ENCODE measurements at regions not wholly inside any gene's neighbourhood (a gene's known extent, or its start where the extent isn't known, plus 50 kb on each side); places are given as distances from the start of the nearest gene placed in this dataset.

DNA sequence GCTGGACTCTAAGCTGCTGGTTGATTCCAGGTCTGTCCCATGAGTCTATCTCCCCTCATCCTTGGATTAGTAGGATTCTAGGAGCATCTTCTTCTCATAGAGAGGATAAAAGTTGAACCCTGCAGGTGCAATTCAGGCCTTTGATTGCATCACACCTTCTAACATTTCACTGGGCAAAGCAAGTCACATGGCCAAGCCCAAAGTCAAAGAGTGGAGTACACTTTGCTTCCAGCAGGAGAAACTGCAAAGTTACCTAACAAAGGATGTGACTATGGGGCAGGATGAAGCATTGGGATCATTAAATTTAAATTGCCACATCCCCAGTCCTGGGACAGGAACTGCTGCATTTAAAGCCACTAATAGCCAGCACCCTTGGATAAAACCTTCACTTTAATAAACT, 51.0 kb upstream of the EGFLAM start:
- Mint-ChIP-seq H3K27ac (no peak overlapping the region), H3K27me3 (peaks cover 23% of the 10 kb centered on the region), H3K9me3 (no peaks in the 10 kb centered on the region), H3K4me3 (no peak overlapping the region), H3K4me1 (ENCODE audit: low read depth) (no peaks in the 10 kb centered on the region), H3K36me3 (ENCODE audit: low read depth) (no peaks in the 10 kb centered on the region)
- H3K36me3 ChIP-seq (ENCODE audit: insufficient read depth, low read length) = no peaks in the 10 kb centered on the region
- H3K27me3 ChIP-seq (ENCODE audit: control insufficient read depth in 1 of 2, insufficient read depth in 2 of 2, low read length in 2 of 2) = no peaks in the 10 kb centered on the region
- ATAC-seq (ENCODE audit: poor library complexity) (no peak), DNase-seq (no peak)
- H3K9me3 ChIP-seq (ENCODE audit: control insufficient read depth in 1 of 2, insufficient read depth in 1 of 2, low read length in 2 of 2) = no peaks in the 10 kb centered on the region
- H3K27ac ChIP-seq (ENCODE audit: low read depth in 1 of 2, low read length in 2 of 2) = no peak overlapping the region
- POLR2A ChIA-PET = no interaction called here
- H3K4me1 ChIP-seq (ENCODE audit: insufficient read depth, low read length) = no peaks in the 10 kb centered on the region
- no peak overlapping the region for H3K4me3 ChIP-seq (ENCODE audit: low read length)
- TF ChIP-seq, protein P1, sequence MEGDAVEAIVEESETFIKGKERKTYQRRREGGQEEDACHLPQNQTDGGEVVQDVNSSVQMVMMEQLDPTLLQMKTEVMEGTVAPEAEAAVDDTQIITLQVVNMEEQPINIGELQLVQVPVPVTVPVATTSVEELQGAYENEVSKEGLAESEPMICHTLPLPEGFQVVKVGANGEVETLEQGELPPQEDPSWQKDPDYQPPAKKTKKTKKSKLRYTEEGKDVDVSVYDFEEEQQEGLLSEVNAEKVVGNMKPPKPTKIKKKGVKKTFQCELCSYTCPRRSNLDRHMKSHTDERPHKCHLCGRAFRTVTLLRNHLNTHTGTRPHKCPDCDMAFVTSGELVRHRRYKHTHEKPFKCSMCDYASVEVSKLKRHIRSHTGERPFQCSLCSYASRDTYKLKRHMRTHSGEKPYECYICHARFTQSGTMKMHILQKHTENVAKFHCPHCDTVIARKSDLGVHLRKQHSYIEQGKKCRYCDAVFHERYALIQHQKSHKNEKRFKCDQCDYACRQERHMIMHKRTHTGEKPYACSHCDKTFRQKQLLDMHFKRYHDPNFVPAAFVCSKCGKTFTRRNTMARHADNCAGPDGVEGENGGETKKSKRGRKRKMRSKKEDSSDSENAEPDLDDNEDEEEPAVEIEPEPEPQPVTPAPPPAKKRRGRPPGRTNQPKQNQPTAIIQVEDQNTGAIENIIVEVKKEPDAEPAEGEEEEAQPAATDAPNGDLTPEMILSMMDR (IDR thresholded peaks at IDR 0.05) = no peak
- intact Hi-C loops (cut with DNase I, micrococcal nuclease) = no loop called here
- CTCF ChIA-PET = no interaction called here

DNA sequence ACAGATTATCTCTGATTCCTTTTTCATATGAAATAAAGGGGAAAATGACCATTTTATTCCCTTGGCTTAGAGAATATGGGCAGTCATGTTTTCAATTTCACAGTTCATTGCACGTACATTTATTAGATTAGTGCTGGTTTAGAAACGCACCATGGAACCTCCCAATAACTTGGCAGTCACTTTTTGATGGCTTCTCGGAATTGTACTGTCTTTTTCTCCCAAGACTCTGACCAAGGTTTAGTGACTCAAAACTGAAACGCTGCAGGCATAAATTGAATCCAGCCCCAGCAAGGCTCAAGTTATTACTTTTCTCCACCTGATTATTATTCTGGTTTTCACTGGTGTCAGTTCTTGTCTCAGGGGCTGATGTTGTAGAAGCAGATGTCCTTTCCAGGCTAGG, 55.6 kb upstream of the EGFLAM start:
- peaks cover 24% of the 10 kb centered on the region for H3K27me3 Mint-ChIP-seq
- no peak overlapping the region for H3K27ac Mint-ChIP-seq
- intact Hi-C loops (cut with DNase I, micrococcal nuclease) = no loop called here
- H3K27me3 ChIP-seq (ENCODE audit: control insufficient read depth in 1 of 2, insufficient read depth in 2 of 2, low read length in 2 of 2) = no peaks in the 10 kb centered on the region
- H3K4me1 Mint-ChIP-seq (ENCODE audit: low read depth) = no peaks in the 10 kb centered on the region
- H3K9me3 ChIP-seq (ENCODE audit: control insufficient read depth in 1 of 2, insufficient read depth in 1 of 2, low read length in 2 of 2) = no peaks in the 10 kb centered on the region
- H3K36me3 Mint-ChIP-seq (ENCODE audit: low read depth) = no peaks in the 10 kb centered on the region
- H3K27ac ChIP-seq (ENCODE audit: low read depth in 1 of 2, low read length in 2 of 2) = no peak overlapping the region
- no peaks in the 10 kb centered on the region for H3K4me1 ChIP-seq (ENCODE audit: insufficient read depth, low read length)
- DNase-seq = no peak
- no peaks in the 10 kb centered on the region for H3K9me3 Mint-ChIP-seq
- H3K4me3 ChIP-seq (ENCODE audit: low read length) = no peak overlapping the region
- no peak for ATAC-seq (ENCODE audit: poor library complexity)
- no peak overlapping the region for H3K4me3 Mint-ChIP-seq
- no peaks in the 10 kb centered on the region for H3K36me3 ChIP-seq (ENCODE audit: insufficient read depth, low read length)
- TF ChIP-seq, protein P1 (IDR thresholded peaks at IDR 0.05) = no peak
- ChIA-PET CTCF (no interaction called here), POLR2A (no interaction called here)

DNA sequence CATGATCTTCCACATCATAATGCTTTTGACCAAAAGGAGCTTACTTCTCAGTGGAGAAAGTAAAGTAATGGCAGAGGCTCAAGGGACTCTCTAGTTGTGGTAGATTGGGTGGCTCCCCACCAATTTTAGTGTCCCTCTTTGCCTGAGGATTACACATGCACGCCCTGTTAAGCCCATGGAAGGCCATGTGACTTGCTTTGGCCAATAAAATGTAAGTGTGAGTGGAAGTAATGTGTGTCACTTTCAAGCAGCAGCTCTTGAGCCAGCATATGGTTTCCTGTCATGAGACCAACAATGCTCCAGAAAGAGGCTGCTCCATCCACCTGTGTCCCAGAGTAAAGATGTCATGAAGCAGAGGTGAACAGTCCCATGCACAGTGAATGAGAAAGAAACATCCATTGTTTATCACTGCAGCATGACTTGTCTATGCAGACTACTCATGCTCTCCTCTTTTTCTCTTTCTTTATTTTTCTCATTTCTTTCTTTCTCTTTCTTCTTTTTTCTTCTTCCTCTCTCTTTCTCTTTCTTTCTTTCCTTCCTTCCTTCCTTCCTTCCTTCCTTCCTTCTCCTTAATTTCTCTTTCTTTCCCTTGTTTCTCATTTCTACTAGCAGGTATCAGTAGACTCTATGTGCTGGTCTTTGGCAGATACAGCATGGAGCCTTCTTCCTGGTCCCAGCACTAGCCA, 57.3 kb upstream of the EGFLAM start:
- ChIA-PET POLR2A (no interaction called here), CTCF (no interaction called here)
- Histone ChIP-seq H3K9me3 (ENCODE audit: control insufficient read depth in 1 of 2, insufficient read depth in 1 of 2, low read length in 2 of 2) (no peaks in the 10 kb centered on the region), H3K4me3 (ENCODE audit: low read length) (no peak overlapping the region), H3K36me3 (ENCODE audit: insufficient read depth, low read length) (no peaks in the 10 kb centered on the region), H3K4me1 (ENCODE audit: insufficient read depth, low read length) (no peaks in the 10 kb centered on the region), H3K27me3 (ENCODE audit: control insufficient read depth in 1 of 2, insufficient read depth in 2 of 2, low read length in 2 of 2) (no peaks in the 10 kb centered on the region), H3K27ac (ENCODE audit: low read depth in 1 of 2, low read length in 2 of 2) (no peak overlapping the region)
- Mint-ChIP-seq H3K27ac (no peak overlapping the region), H3K9me3 (no peaks in the 10 kb centered on the region), H3K4me1 (ENCODE audit: low read depth) (no peaks in the 10 kb centered on the region), H3K36me3 (ENCODE audit: low read depth) (no peaks in the 10 kb centered on the region), H3K27me3 (peaks cover 34% of the 10 kb centered on the region), H3K4me3 (no peak overlapping the region)
- TF ChIP-seq, protein P1 (IDR thresholded peaks at IDR 0.05) = no peak
- ATAC-seq (ENCODE audit: poor library complexity) (no peak), DNase-seq (no peak)
- intact Hi-C loops (cut with DNase I, micrococcal nuclease) = no loop called here

All from CD4-positive, alpha-beta T cell (primary cell).